ENCODE measurements at regions not wholly inside any gene's neighbourhood (a gene's known extent, or its start where the extent isn't known, plus 50 kb on each side); places are given as distances from the start of the nearest gene placed in this dataset.

- H3K27ac ChIP-seq: no peak overlapping the region
- no peak for TF ChIP-seq ZFX (IDR thresholded peaks at IDR 0.05; ENCODE audit: borderline replicate concordance)
- TF ChIP-seq, protein P1, sequence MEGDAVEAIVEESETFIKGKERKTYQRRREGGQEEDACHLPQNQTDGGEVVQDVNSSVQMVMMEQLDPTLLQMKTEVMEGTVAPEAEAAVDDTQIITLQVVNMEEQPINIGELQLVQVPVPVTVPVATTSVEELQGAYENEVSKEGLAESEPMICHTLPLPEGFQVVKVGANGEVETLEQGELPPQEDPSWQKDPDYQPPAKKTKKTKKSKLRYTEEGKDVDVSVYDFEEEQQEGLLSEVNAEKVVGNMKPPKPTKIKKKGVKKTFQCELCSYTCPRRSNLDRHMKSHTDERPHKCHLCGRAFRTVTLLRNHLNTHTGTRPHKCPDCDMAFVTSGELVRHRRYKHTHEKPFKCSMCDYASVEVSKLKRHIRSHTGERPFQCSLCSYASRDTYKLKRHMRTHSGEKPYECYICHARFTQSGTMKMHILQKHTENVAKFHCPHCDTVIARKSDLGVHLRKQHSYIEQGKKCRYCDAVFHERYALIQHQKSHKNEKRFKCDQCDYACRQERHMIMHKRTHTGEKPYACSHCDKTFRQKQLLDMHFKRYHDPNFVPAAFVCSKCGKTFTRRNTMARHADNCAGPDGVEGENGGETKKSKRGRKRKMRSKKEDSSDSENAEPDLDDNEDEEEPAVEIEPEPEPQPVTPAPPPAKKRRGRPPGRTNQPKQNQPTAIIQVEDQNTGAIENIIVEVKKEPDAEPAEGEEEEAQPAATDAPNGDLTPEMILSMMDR (IDR thresholded peaks at IDR 0.05): no peak
Observed at GRCh38 chr2:158006961-158007719, 94.5 kb upstream of the UPP2 start.

GRCh38 chr2:158004126-158004764 is 97.4 kb upstream of the UPP2 start:
- no peak overlapping the region for H3K27ac ChIP-seq
- TF ChIP-seq, protein P1 (IDR thresholded peaks at IDR 0.05): no peak
- TF ChIP-seq ZFX (IDR thresholded peaks at IDR 0.05; ENCODE audit: borderline replicate concordance): no peak

GRCh38 chr2:158002079-158002478 is 99.6 kb upstream of the UPP2 start:
- TF ChIP-seq ZFX (IDR thresholded peaks at IDR 0.05; ENCODE audit: borderline replicate concordance): no peak
- TF ChIP-seq, protein P1 (IDR thresholded peaks at IDR 0.05): no peak

DNA sequence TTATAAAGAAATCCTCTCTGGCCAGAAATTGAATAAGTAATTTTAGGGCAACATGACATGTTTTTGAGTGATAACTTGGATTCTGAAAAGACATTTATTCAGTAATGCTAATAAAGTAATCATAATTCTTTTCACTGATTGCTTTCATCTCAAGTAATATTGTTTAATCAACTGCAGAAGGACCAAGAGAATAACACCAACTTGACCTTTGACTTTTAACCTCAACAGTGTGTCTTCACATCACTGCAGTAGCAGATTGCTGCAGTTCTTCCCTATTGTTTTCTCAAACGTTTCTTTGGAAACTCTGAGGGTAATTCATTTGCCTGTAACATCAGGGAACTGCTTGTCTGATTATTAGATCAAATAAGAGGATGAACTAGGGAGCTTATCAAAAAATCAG is 104.9 kb upstream of the UPP2 start:
- TF ChIP-seq, protein P1 (IDR thresholded peaks at IDR 0.05): no peak
- TF ChIP-seq ZFX (IDR thresholded peaks at IDR 0.05; ENCODE audit: borderline replicate concordance): no peak
- no peak overlapping the region for H3K27ac ChIP-seq

More at GRCh38 chr2:158002079-158002478, 99.6 kb upstream of the UPP2 start:
- H3K27ac ChIP-seq: no peak overlapping the region

GRCh38 chr2:157995117-157995516 is 106.6 kb upstream of the UPP2 start:
- no peak for TF ChIP-seq ZFX (IDR thresholded peaks at IDR 0.05; ENCODE audit: borderline replicate concordance)
- TF ChIP-seq, protein P1 (IDR thresholded peaks at IDR 0.05): no peak
- no peak overlapping the region for H3K27ac ChIP-seq

DNA sequence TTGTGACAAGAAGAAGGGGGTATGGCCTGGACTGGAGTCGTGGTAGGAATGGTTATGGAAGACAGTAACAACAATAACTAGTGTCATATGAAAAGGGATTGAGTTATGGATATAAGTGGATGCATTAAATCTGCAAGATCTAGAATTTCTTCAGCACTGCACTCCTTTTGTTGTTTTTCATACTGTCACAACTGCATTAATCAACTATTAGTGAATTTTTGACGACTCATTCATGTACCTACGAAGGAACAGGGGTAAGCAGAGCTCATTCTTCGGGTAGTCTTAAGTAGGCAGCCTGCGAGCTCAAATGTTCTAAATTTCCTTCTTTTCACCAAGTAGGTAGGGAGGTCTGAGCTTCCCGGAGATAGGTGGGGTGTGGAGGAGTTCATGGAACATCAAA is 109.7 kb upstream of the UPP2 start:
- H3K27ac ChIP-seq: no peak overlapping the region
- TF ChIP-seq, protein P1 (IDR thresholded peaks at IDR 0.05): no peak
- no peak for TF ChIP-seq ZFX (IDR thresholded peaks at IDR 0.05; ENCODE audit: borderline replicate concordance)

DNA sequence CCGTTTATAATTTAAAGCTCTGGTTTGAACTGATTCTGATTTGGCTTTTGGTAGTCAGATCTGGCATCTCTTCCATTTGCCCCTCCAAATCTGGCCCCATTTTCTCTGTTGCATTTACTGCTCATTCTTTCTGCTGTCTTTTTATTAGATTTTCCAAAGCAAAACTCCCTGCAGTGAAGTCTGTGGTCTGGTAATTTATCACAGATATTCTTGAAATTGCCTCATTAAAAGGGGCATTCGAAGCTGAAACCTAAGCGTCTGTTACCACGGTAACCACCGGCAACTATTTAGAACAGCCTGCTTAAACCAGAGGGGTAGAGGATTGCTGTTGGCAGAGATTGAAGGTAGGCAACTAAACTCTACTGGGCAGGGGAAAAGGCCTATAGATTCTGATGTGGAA is 111.5 kb upstream of the UPP2 start:
- no peak overlapping the region for H3K27ac ChIP-seq
- TF ChIP-seq ZFX (IDR thresholded peaks at IDR 0.05; ENCODE audit: borderline replicate concordance): no peak
